ENCODE measurements at regions not wholly inside any gene's neighbourhood (a gene's known extent, or its start where the extent isn't known, plus 50 kb on each side); places are given as distances from the start of the nearest gene placed in this dataset.

GRCh38 chr20:56986931-56987720 lies 279.3 kb downstream of the BMP7 start:
- WGBS, 3 donors, result 68 to 88% (median 70%) methylated on average over 12 of the region's 12 CpGs
- no peak overlapping the region for H3K27ac ChIP-seq (ENCODE audit: low read depth, low read length)

GRCh38 chr20:56987986-56988385 lies 278.5 kb downstream of the BMP7 start:
- 45 to 62% (median 49%) methylated on average over 16 of the region's 16 CpGs for WGBS, 3 donors
- H3K27ac ChIP-seq (ENCODE audit: low read depth, low read length), result no peak overlapping the region

GRCh38 chr20:56988446-56988845 lies 278.0 kb downstream of the BMP7 start:
- H3K27ac ChIP-seq (ENCODE audit: low read depth, low read length), result no peak overlapping the region
- 62 to 66% (median 62%) methylated on average over 8 of the region's 8 CpGs for WGBS, 3 donors

GRCh38 chr20:56989516-56989915 lies 276.9 kb downstream of the BMP7 start:
- no peak overlapping the region for H3K27ac ChIP-seq (ENCODE audit: low read depth, low read length)
- WGBS, 3 donors, result 66 to 91% (median 80%) methylated on average over 3 of the region's 3 CpGs

- WGBS, 3 donors, result 70 to 92% (median 78%) methylated on average over 3 of the region's 3 CpGs
- H3K27ac ChIP-seq (ENCODE audit: low read depth, low read length), result no peak overlapping the region
Measured at GRCh38 chr20:56993020-56993559, 273.4 kb downstream of the BMP7 start.

- WGBS, 3 donors, result 43 to 63% (median 62%) methylated on average over 8 of the region's 8 CpGs
- H3K27ac ChIP-seq (ENCODE audit: low read depth, low read length), result no peak overlapping the region
Measured at GRCh38 chr20:56994006-56994405, 272.4 kb downstream of the BMP7 start.

- H3K27ac ChIP-seq (ENCODE audit: low read depth, low read length), result no peak overlapping the region
- WGBS, 3 donors, result 67 to 75% (median 70%) methylated on average over 9 of the region's 9 CpGs
Measured at GRCh38 chr20:56995149-56995548, 271.3 kb downstream of the BMP7 start.

GRCh38 chr20:56995635-56996075 lies 270.8 kb downstream of the BMP7 start:
- WGBS, 3 donors, result 46 to 55% (median 49%) methylated on average over 12 of the region's 12 CpGs
- no peak overlapping the region for H3K27ac ChIP-seq (ENCODE audit: low read depth, low read length)

- WGBS, 3 donors, result 84 to 91% (median 87%) methylated on average over 2 of the region's 2 CpGs
- no peak overlapping the region for H3K27ac ChIP-seq (ENCODE audit: low read depth, low read length)
Measured at GRCh38 chr20:56996533-56996932, 269.9 kb downstream of the BMP7 start.

- no peak overlapping the region for H3K27ac ChIP-seq (ENCODE audit: low read depth, low read length)
- 80 to 92% (median 87%) methylated on average over 3 of the region's 3 CpGs for WGBS, 3 donors
Measured at GRCh38 chr20:56998438-56998837, 268.0 kb downstream of the BMP7 start.

- WGBS, 3 donors, result 70 to 89% (median 84%) methylated on average over 17 of the region's 17 CpGs
- H3K27ac ChIP-seq (ENCODE audit: low read depth, low read length), result no peak overlapping the region
Measured at GRCh38 chr20:57000441-57000968, 265.9 kb downstream of the BMP7 start.

GRCh38 chr20:57001126-57001767 lies 265.2 kb downstream of the BMP7 start:
- WGBS, 3 donors, result 66 to 83% (median 77%) methylated on average over 12 of the region's 12 CpGs
- H3K27ac ChIP-seq (ENCODE audit: low read depth, low read length), result no peak overlapping the region

- no peak overlapping the region for H3K27ac ChIP-seq (ENCODE audit: low read depth, low read length)
- WGBS, 3 donors, result 62 to 78% (median 78%) methylated on average over 15 of the region's 15 CpGs
Measured at GRCh38 chr20:57002066-57002570, 264.3 kb downstream of the BMP7 start.

- WGBS, 3 donors, result 21 to 32% (median 30%) methylated on average over 7 of the region's 7 CpGs
- H3K27ac ChIP-seq (ENCODE audit: low read depth, low read length), result no peak overlapping the region
Measured at GRCh38 chr20:57003012-57003411, 263.4 kb downstream of the BMP7 start.

GRCh38 chr20:57004416-57004815 lies 262.0 kb downstream of the BMP7 start:
- 71 to 85% (median 73%) methylated on average over 5 of the region's 5 CpGs for WGBS, 3 donors
- H3K27ac ChIP-seq (ENCODE audit: low read depth, low read length), result no peak overlapping the region

GRCh38 chr20:57004951-57005933 lies 261.2 kb downstream of the BMP7 start:
- no peak overlapping the region for H3K27ac ChIP-seq (ENCODE audit: low read depth, low read length)
- 45 to 56% (median 49%) methylated on average over 12 of the region's 12 CpGs for WGBS, 3 donors

GRCh38 chr20:57006411-57007170 lies 259.9 kb downstream of the BMP7 start:
- WGBS, 3 donors, result 28 to 35% (median 31%) methylated on average over 11 of the region's 11 CpGs
- no peak overlapping the region for H3K27ac ChIP-seq (ENCODE audit: low read depth, low read length)

Data from adipose tissue (tissue), 3 donors.